Cardiac muscle cell (in vitro differentiated cells and primary cell): ENCODE measurements at regions not wholly inside any gene's neighbourhood (a gene's known extent, or its start where the extent isn't known, plus 50 kb on each side); places are given as distances from the start of the nearest gene placed in this dataset.

ENCODE experiments used
- DNase-seq, 2 donors: peaks; one replicate each; pipeline versions ENCODE4 v3.0.0 to v3.0.0-alpha.2; 2010 to 2017; ENCODE audit warnings: low read depth in 1 of 2, low spot score in 1 of 2
- H3K27ac ChIP-seq: fragments of 200-600 bp; sonication (generic); 2 replicates; pipeline ENCODE4 v1.5.1; 2016
- H3K27me3 ChIP-seq: fragments of 200-600 bp; sonication (generic); 2 replicates; pipeline ENCODE4 v1.6.0; 2016; ENCODE audit warnings: control low read depth
- H3K36me3 ChIP-seq: fragments of 200-600 bp; sonication (generic); 2 replicates; pipeline ENCODE4 v1.5.1; 2016; ENCODE audit warnings: control low read depth
- H3K4me1 ChIP-seq: fragments of 200-600 bp; sonication (generic); 2 replicates; pipeline ENCODE4 v1.8.1; 2017; ENCODE audit warnings: low read depth, mild to moderate bottlenecking, mixed run types
- H3K4me3 ChIP-seq: fragments of 200-600 bp; sonication (generic); 2 replicates; pipeline ENCODE4 v1.5.1; 2016; ENCODE audit warnings: mild to moderate bottlenecking
- H3K9me3 ChIP-seq: fragments of 200-600 bp; sonication (generic); 2 replicates; pipeline ENCODE4 v1.5.1; 2017; ENCODE audit warnings: low read depth, mild to moderate bottlenecking, control low read depth
- TF ChIP-seq, protein P1 (sequence below): IDR thresholded peaks from 2 replicates; pipeline ENCODE4 v1.5.1; 2012; ENCODE audit warnings: low read depth, mild to moderate bottlenecking, low read length

DNA sequence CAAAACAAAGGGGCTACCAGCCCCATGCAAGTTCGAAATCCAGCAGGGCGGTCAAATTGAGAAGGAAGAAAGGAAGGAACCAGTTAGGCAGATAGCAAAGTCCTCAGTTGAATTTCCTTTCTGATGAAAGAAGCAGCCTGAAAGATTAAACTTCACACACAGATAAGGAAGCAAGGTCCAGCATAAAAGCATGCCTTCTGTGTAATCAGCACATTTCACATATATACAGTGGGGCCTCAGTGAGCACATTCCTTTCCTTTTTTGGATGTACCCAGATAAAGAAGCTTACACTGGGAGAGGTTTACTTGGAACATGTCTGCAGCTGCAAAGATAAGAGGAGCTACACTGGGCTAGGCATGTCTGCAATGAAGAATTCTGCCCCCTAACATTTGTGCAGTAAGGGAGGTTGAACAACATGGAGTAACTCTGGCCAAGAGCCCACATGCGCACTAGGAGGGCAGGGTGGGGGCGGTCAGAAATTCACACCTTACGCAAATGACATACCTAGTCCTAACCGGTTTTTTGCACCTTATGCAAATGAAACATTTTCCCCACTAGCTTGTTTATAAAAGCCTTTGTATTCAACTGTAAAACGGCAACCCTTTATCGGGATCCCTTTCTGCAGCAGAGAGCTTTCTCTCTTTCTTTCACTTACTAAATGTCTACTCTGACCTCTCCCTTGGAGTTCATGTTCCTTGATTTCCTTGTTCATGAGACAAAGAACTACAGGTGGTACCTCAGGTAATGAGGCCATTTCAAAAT, 149.7 kb upstream of the FBXL17 start:
- H3K36me3 ChIP-seq = no peaks in the 10 kb centered on the region
- TF ChIP-seq, protein P1, sequence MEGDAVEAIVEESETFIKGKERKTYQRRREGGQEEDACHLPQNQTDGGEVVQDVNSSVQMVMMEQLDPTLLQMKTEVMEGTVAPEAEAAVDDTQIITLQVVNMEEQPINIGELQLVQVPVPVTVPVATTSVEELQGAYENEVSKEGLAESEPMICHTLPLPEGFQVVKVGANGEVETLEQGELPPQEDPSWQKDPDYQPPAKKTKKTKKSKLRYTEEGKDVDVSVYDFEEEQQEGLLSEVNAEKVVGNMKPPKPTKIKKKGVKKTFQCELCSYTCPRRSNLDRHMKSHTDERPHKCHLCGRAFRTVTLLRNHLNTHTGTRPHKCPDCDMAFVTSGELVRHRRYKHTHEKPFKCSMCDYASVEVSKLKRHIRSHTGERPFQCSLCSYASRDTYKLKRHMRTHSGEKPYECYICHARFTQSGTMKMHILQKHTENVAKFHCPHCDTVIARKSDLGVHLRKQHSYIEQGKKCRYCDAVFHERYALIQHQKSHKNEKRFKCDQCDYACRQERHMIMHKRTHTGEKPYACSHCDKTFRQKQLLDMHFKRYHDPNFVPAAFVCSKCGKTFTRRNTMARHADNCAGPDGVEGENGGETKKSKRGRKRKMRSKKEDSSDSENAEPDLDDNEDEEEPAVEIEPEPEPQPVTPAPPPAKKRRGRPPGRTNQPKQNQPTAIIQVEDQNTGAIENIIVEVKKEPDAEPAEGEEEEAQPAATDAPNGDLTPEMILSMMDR = no peak
- H3K27ac ChIP-seq = peak overlapping the region; percentile 99
- H3K4me1 ChIP-seq = peaks cover 14% of the 10 kb centered on the region
- no peak overlapping the region for H3K4me3 ChIP-seq
- peak; percentile 77 to 91 for DNase-seq
- no peaks in the 10 kb centered on the region for H3K27me3 ChIP-seq
- no peaks in the 10 kb centered on the region for H3K9me3 ChIP-seq

DNA sequence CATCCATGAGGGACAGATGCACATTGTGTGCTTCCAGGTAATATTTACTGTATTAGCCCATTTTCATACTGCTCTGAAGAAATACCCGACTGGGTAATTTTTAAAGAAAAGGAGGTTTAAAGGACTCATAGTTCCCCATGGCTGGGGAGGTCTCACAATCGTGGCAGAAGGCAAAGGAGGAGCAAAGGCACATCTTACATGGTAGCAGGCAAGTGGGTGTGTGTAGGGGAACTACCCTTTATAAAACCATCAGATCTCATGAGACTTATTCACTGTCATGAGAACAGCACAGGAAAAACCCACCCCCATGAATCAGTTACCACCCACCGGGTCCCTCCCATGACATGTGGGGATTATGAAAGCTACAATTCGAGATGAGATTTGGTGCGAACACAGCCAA, 148.8 kb upstream of the FBXL17 start:
- Histone ChIP-seq H3K27me3 (no peaks in the 10 kb centered on the region), H3K4me3 (no peak overlapping the region), H3K9me3 (no peaks in the 10 kb centered on the region), H3K4me1 (peaks cover 14% of the 10 kb centered on the region), H3K36me3 (no peaks in the 10 kb centered on the region), H3K27ac (peak overlapping the region; percentile 99)
- TF ChIP-seq, protein P1 = no peak
- DNase-seq = no peak

DNA sequence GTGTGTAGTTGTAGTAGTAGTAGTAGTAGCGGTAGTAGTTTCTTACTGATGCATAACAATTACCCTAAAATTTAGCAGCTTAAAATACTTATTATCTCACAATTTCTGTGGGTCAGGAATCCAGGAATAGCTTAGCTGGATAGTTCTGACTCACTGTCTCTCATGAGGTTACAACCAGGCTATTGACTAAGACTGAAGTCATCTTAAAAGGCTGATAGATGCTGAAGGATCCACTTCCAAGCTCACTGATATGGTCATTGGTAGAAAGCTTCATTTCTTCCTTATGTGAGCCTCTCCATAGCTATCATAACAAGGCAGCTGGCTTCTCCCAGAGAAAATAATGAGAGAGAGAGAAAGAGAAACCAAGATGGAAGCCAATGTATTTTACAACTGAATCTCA, 147.5 kb upstream of the FBXL17 start:
- Histone ChIP-seq H3K27me3 (no peaks in the 10 kb centered on the region), H3K36me3 (no peaks in the 10 kb centered on the region), H3K4me1 (peaks cover 14% of the 10 kb centered on the region), H3K27ac (peak overlapping the region; percentile 99), H3K9me3 (no peaks in the 10 kb centered on the region), H3K4me3 (no peak overlapping the region)
- TF ChIP-seq, protein P1 = no peak
- peak in 1 of 2 donors; percentile 47 for DNase-seq

DNA sequence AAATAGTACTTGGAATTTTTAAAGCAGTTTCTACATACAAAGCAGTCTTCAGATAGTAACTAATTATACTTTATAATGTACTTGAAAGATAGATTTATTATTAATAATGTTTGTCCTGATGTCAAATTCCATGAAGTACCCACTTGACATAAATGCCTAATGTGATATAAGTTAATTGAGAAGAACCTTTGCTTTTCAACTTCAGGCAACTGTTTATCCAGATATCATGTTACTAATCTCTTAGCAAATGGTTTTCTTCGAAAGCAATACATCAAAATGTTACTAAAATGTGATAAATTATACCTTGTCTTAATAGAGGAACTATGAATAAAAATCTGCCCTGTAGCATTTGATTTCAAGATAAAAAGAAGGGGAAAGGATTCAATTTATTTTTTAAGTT, 146.8 kb upstream of the FBXL17 start:
- Histone ChIP-seq H3K27ac (no peak overlapping the region), H3K4me1 (peaks cover 14% of the 10 kb centered on the region), H3K4me3 (no peak overlapping the region), H3K27me3 (no peaks in the 10 kb centered on the region), H3K9me3 (no peaks in the 10 kb centered on the region), H3K36me3 (no peaks in the 10 kb centered on the region)
- DNase-seq = no peak
- TF ChIP-seq, protein P1 = no peak

DNA sequence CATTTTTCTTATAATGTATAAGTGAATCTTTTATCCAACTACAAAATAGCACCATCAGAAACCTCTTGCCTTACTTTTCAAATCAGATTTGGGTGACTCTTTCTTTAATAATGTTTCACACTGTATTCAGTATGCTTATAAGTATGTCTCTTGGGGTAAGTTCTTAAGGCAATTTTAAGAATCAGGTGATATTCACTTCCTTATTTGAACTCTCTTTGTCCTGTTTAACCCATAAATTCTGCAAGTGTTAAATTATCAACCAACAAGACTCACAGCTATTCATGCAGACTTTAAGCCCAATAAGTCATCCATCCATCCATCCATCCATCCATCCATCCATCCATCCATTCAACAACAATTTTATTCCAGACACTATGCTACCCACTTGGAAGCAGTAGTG, 142.7 kb upstream of the FBXL17 start:
- no peak overlapping the region for H3K27ac ChIP-seq
- no peak overlapping the region for H3K4me3 ChIP-seq
- H3K36me3 ChIP-seq = no peaks in the 10 kb centered on the region
- H3K4me1 ChIP-seq = peaks cover 9% of the 10 kb centered on the region
- H3K27me3 ChIP-seq = no peaks in the 10 kb centered on the region
- H3K9me3 ChIP-seq = no peaks in the 10 kb centered on the region
- no peak for DNase-seq
- TF ChIP-seq, protein P1 = no peak
